ENCODE measurements at regions not wholly inside any gene's neighbourhood (a gene's known extent, or its start where the extent isn't known, plus 50 kb on each side); places are given as distances from the start of the nearest gene placed in this dataset.
"Not testable (repeated sequence)": the region's sequence is repeated elsewhere in the genome, so short reads cannot be mapped to it uniquely, and the experiment has no call there.

DNA sequence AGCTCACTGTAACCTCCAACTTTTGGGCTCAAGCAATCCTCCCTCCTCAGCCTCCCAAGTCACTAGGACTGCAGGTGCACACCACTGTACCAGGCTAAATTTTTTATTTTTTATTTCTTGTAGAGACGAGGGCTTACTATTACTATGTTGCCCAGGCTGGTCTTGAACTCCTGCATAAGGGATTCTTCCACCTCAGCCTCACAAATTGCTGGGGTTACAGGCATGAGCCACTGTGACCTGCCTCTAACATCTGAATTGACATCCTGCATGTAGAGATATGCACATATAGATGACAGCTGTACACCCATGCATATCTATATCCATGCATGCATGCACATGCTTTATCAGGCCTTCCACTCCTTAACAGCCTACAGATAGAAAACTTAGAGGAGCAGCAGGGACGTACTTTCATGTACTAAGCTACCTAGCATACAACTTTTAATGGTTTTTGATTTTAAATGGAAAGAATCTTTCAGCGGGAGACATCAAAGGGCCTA, 740.9 kb upstream of the TPTE start:
- 0 out of 2 replicates have a peak overlapping the region, but pooled peaks have one; percentile 12 for H3K27ac ChIP-seq
- no peak for TF ChIP-seq ZFX (IDR thresholded peaks at IDR 0.05; ENCODE audit: borderline replicate concordance)
- TF ChIP-seq CTCF (IDR thresholded peaks at IDR 0.05): no peak

- not testable (repeated sequence) for H3K27ac ChIP-seq
These were observed 737.8 kb upstream of the TPTE start for GRCh38 chr21:9783587-9783986.

DNA sequence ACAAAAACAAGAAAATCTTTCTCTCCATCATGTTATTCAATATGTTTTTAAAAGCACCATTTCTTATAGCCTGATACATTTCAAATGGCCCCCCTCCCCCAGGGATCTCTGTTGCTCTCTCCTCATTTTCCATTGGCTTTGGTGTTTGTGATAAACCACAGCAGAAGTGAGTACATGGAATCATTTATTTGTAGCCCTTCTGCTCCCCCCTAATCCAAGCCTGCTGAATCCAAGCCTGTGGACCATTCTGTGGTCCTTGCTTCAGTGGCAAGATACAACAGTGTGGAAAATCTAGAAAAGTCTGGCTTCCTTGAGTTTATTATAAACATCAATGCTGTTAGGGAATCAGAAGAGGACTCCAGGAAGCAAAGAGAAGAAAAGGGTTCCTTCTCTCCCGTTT, 737.2 kb upstream of the TPTE start:
- not testable (repeated sequence) for H3K27ac ChIP-seq

- H3K27ac ChIP-seq: not testable (repeated sequence)
These were observed 735.3 kb upstream of the TPTE start for GRCh38 chr21:9786092-9786491.

GRCh38 chr21:9788281-9788680, 733.1 kb upstream of the TPTE start:
- not testable (repeated sequence) for H3K27ac ChIP-seq

DNA sequence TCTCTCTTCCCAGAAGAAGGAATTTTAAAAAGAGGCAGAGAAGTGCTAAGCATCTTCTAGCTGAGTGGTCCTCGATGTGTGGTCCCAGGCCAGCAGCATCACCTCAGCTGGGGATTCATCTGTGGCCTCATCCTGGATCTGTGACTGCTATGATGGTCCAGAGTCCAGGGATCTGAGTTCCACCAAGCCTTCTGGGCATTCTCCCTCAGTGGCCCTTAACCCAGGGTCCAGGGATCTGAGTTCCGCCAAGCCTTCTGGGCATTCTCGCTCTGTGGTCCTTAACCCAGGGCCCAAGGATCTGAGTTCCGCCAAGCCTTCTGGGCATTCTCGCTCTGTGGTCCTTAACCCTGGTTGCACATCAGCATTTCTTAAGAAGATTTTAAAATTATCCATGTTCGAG, 731.0 kb upstream of the TPTE start:
- H3K27ac ChIP-seq: not testable (repeated sequence)

DNA sequence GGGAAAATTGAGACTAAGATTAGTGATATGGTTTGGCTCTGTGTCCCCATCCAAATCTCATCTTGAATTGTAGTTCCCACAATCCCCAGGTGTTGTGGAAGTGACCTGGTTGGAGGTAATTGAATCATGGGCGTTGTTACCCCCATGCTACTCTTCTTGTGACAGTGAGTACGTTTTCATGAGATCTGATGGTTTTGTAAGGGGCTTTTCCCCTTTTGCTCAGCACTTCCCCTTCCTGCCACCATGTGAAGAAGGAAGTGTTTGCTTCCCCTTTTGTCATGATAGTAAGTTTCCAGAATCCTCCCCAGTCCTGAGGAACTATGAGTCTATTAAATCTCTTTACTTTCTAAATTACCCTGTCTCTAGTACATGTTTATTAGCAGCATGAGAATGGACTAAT, 729.9 kb upstream of the TPTE start:
- H3K27ac ChIP-seq: not testable (repeated sequence)

DNA sequence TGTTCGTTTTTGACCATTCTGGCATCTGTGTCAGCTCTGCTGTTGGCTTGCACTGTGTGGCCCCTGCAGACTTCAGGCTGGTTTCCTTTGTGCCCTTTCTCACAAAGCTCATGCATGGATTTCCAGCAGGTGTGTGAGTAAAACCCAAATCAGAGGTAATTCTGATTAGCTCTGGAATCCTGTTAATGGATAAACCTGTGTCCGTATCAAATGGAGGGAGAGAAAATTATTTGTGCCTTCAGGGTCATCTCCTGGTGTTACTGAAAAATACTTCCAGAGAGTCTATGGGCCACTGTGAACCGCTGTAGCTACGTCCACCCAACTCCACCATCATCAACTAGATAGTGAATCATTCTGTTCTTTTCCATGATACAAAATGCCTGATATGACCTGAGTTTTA, 726.1 kb upstream of the TPTE start:
- H3K27ac ChIP-seq: not testable (repeated sequence)

GRCh38 chr21:9796293-9796692, 725.1 kb upstream of the TPTE start:
- not testable (repeated sequence) for H3K27ac ChIP-seq

GRCh38 chr21:9807675-9808074, 713.7 kb upstream of the TPTE start:
- H3K27ac ChIP-seq: not testable (repeated sequence)

GRCh38 chr21:9811223-9812004, 710.0 kb upstream of the TPTE start:
- H3K27ac ChIP-seq: not testable (repeated sequence)

GRCh38 chr21:9812507-9812906, 708.9 kb upstream of the TPTE start:
- not testable (repeated sequence) for H3K27ac ChIP-seq

DNA sequence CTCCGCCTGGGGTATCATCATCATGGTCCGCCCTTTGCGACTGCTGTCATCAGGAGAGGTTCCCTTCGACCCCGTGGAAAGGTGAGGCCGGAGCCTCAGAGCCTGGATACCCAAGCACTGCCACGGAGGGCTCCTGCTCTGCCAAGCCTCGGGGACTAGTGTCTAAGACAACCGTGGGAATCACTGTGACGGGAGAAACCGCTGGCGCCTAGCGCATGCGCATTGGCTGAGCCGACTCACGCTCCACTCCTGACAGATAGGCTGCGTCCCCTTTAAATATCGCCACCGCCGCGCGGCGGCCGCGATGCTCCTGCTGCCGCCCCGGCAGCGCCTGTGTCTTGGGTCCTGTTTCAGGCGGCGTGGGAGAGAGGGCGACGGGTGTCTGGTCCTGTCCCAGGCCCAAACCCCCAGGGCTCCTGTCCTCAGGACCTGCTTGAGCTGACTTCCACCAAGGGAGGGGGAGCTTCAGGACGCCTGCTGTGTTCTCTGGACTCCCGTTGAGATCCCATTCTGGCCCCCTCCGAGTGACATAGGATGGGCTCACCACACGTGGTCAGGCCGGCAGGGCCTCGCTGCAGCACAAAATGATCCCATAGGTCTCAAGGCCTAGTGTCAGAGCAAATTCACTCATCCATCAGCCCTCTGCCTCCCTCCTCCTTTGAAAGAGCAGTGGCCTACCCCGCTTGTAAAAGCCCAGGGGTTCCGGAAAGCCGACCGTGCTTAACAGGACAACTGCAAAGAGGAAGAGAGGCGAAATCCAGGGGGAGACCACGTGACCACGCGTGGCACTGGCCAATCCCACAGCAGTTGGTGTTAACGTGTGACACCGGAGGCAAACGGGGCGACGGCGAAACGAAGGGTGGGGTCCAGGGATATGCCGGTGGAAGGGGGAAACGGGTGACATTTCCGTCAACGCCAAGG, 707.2 kb upstream of the TPTE start:
- H3K27ac ChIP-seq: not testable (repeated sequence)

- not testable (repeated sequence) for H3K27ac ChIP-seq
These were observed 706.1 kb upstream of the TPTE start for GRCh38 chr21:9815181-9815789.

DNA sequence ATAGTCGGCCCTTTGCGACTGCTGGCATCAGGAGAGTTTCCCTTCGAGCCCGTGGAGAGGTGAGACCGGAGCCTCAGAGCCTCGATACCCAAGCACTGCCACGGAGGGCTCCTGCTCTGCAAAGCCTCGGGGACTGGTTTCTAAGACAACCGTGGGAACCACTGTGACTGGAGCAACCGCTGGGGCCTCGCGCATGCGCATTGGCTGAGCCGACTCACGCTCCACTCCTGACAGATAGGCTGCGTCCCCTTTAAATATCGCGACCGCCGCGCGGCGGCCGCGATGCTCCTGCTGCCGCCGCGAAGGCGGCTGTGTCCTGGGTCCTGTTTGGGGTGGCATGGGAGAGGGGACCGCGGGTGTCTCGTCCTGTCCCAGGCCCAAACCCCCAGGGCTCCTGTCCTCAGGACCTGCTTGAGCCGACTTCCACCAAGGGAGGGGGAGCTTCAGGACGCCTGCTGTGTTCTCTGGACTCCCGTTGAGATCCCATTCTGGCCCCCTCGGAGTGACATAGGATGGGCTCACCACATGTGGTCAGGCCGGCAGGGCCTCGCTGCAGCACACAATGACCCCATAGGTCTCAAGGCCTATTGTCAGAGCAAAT, 704.5 kb upstream of the TPTE start:
- H3K27ac ChIP-seq: not testable (repeated sequence)

GRCh38 chr21:9817841-9818441, 703.4 kb upstream of the TPTE start:
- not testable (repeated sequence) for H3K27ac ChIP-seq

DNA sequence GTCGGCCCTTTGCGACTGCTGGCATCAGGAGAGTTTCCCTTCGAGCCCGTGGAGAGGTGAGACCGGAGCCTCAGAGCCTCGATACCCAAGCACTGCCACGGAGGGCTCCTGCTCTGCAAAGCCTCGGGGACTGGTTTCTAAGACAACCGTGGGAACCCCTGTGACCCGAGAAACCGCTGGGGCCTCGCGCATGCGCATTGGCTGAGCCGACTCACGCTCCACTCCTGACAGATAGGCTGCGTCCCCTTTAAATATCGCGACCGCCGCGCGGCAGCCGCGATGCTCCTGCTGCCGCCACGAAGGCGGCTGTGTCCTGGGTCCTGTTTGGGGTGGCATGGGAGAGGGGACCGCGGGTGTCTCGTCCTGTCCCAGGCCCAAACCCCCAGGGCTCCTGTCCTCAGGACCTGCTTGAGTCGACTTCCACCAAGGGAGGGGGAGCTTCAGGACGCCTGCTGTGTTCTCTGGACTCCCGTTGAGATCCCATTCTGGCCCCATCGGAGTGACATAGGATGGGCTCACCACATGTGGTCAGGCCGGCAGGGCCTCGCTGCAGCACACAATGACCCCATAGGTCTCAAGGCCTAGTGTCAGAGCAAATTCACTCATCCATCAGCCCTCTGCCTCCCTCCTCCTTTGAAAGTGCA, 701.7 kb upstream of the TPTE start:
- not testable (repeated sequence) for H3K27ac ChIP-seq

DNA sequence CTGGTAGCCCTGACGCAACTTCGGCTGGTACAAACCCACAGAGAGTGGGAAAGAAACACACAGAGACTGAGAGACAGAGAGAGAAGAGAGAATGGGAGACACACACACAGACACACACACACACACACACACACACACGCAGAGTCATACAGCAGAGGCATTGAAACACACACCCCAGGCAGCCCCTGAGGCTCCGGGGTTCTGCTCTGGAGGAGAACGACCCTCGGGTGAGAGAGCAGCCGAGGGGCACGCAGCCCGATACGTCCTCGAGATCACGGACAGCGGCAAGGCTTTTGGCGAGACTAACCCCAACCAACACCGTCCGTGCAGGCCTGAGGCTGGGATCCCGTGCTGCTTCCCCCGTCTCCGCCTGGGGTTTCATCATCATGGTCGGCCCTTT, 700.8 kb upstream of the TPTE start:
- not testable (repeated sequence) for H3K27ac ChIP-seq

GRCh38 chr21:9821472-9821871, 699.9 kb upstream of the TPTE start:
- H3K27ac ChIP-seq: not testable (repeated sequence)
